H1 (cell line): ENCODE measurements at regions not wholly inside any gene's neighbourhood (a gene's known extent, or its start where the extent isn't known, plus 50 kb on each side); places are given as distances from the start of the nearest gene placed in this dataset.

Experiments
- ATF3 ChIP-seq: IDR thresholded peaks from 2 replicates; pipeline ENCODE4 v1.6.1; 2011; ENCODE audit warnings: low read depth, mild to moderate bottlenecking, low read length; ENCODE audit not compliant: insufficient read depth
- BRCA1 ChIP-seq: IDR thresholded peaks from 2 replicates; pipeline ENCODE4 v1.6.1; 2012; ENCODE audit warnings: low read depth, low read length, improper control_type of control experiment
- CTCF ChIP-seq, 3 experiments: IDR thresholded peaks; 1 replicate in 2 of 3; 2 replicates in 1 of 3; pipeline versions ENCODE4 v1.5.1 to v1.6.1; 2011; ENCODE audit warnings: low read length in 3 of 3, mild to moderate bottlenecking in 3 of 3, inconsistent platforms in 2 of 3, low read depth in 1 of 3, moderate library complexity in 1 of 3; ENCODE audit not compliant: insufficient read depth in 1 of 3; ENCODE audit errors: control extremely low read depth in 1 of 3
- EP300 ChIP-seq, 2 experiments: IDR thresholded peaks; 1 replicate in 1 of 2; 2 replicates in 1 of 2; pipeline ENCODE4 v1.6.1; 2011 to 2012; ENCODE audit warnings: low read depth in 2 of 2, low read length in 2 of 2, mild to moderate bottlenecking in 2 of 2, borderline replicate concordance in 1 of 2, inconsistent platforms in 1 of 2, moderate library complexity in 1 of 2
- POLR2A ChIP-seq, 2 experiments: IDR thresholded peaks; 1 replicate in 1 of 2; 2 replicates in 1 of 2; pipeline ENCODE4 v1.6.1; 2011; ENCODE audit warnings: low read depth in 2 of 2, low read length in 2 of 2, mild to moderate bottlenecking in 2 of 2; ENCODE audit errors: control extremely low read depth in 1 of 2
- POLR2AphosphoS5 ChIP-seq: IDR thresholded peaks from 2 replicates; pipeline ENCODE4 v1.6.1; 2011; ENCODE audit warnings: low read depth, low read length
- RNF2 ChIP-seq: fragments of 200-900, 300-1000 bp; sonication (generic); IDR thresholded peaks from 2 replicates; pipeline ENCODE4 v1.7.1; 2016; ENCODE audit warnings: borderline replicate concordance, low read depth, mild to moderate bottlenecking, antibody characterized with exemption, low read length; ENCODE audit not compliant: poor library complexity, severe bottlenecking; ENCODE audit errors: missing control alignments
- SP1 ChIP-seq: IDR thresholded peaks from 2 replicates; pipeline ENCODE4 v1.6.1; 2011; ENCODE audit warnings: low read depth, low read length

GRCh38 chr1:198082576-198082975 is 74.2 kb upstream of the NEK7 start:
- TF ChIP-seq POLR2A (IDR thresholded peaks at IDR 0.05; ENCODE audit: control extremely low read depth in 1 of 2, low read depth in 2 of 2, low read length in 2 of 2), result no peak
- no peak for TF ChIP-seq CTCF (IDR thresholded peaks at IDR 0.05; ENCODE audit: control extremely low read depth in 1 of 3, insufficient read depth in 1 of 3, low read depth in 1 of 3, low read length in 3 of 3)
- TF ChIP-seq EP300 (IDR thresholded peaks at IDR 0.05; ENCODE audit: borderline replicate concordance in 1 of 2, low read depth in 2 of 2, low read length in 2 of 2), result no peak
- no peak for TF ChIP-seq POLR2AphosphoS5
- TF ChIP-seq ATF3, result no peak
- TF ChIP-seq RNF2, result no peak
- no peak for TF ChIP-seq BRCA1
- no peak for TF ChIP-seq SP1
